ENCODE measurements at regions not wholly inside any gene's neighbourhood (a gene's known extent, or its start where the extent isn't known, plus 50 kb on each side); places are given as distances from the start of the nearest gene placed in this dataset.
A peak's percentile ranks its signal among the peaks of the same experiment; 100 is the strongest.

DNA sequence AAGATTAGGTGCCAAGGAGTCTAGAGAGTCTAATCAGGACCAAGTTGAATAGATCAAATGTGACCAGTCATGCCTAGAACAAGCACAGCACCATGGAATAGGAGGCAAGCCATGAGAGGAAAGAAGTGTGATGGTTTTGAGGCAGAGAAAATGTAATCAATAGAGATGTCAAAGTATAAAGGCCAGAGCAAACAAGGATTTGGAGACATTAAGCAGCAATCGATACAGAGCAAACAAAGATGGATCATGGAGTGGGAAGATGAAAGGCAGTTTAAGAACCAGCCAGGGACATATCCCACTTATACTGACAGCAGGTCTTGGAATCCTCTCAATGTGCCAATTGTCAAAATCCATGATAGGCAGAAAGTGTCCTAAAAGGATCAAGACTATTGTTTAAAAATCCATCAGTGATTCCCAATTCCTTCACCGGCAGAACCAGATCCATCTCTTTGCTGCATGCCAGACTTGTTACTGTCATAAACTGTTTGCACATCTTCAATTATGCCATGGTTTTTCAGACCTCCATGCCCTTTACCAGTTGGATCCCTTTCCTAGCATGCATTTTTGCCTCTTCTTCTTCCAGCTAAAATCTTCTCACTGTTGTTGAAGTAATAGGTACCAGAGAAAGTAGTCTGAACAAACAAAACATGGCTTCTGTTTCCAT is 520.7 kb upstream of the ARX start:
- Histone ChIP-seq H3K4me3 (no peak overlapping the region), H3K79me2 (ENCODE audit: control insufficient read depth, insufficient read depth, low read length) (no peaks in the 10 kb centered on the region), H3K9me3 (replicated peaks; ENCODE audit: control insufficient read depth, insufficient read depth, low read depth, low read length) (no peaks in the 10 kb centered on the region), H3K9me1 (ENCODE audit: control insufficient read depth, insufficient read depth, low read length) (no peaks in the 10 kb centered on the region), H3K27me3 (ENCODE audit: control insufficient read depth in 2 of 2, insufficient read depth in 2 of 2, low read length in 2 of 2) (no peaks in the 10 kb centered on the region), H3K4me1 (replicated peaks in 1 of 2; ENCODE audit: control insufficient read depth in 2 of 2, insufficient read depth in 2 of 2, low read length in 2 of 2) (no peaks in the 10 kb centered on the region), H3K4me2 (ENCODE audit: insufficient read depth, low read length) (no peak overlapping the region), H3K27ac (ENCODE audit: extremely low read depth, low read depth, low read length) (no peak overlapping the region), H2AFZ (ENCODE audit: low read depth, low read length) (no peak overlapping the region), H3K36me3 (ENCODE audit: control insufficient read depth, insufficient read depth, low read length) (no peaks in the 10 kb centered on the region), H3K9ac (ENCODE audit: insufficient read depth in 1 of 2, low read depth in 2 of 2, low read length in 2 of 2) (no peak overlapping the region), H4K20me1 (replicated peaks; ENCODE audit: control insufficient read depth, insufficient read depth, low read length) (no peaks in the 10 kb centered on the region)
- in situ Hi-C loops (cut with MboI), result no loop called here
- POLR2A ChIA-PET, result no interaction called here
- intact Hi-C loops (cut with micrococcal nuclease), result no loop called here
- no peak for FAIRE-seq
- no TSS peak for BruUV-seq (replicated peaks)
- TF ChIP-seq SPI1 (IDR thresholded peaks at IDR 0.05; ENCODE audit: borderline replicate concordance, low read depth, low read length) (no peak), RFX1 (IDR thresholded peaks at IDR 0.05) (peak; percentile 35; the same call in 1 of the 2 replicates)
- CTCF ChIA-PET (ENCODE audit: low intra/inter-chr PET ratio), result no interaction called here
- ATAC-seq, result no peak
- 0% methylated on average over 1 of the region's 2 CpGs for WGBS (ENCODE audit: insufficient coverage, low coverage, missing lambda C conversion rate)
- no peak for DNase-seq (ENCODE audit: extremely low read depth in 1 of 4, low spot score in 3 of 4)

DNA sequence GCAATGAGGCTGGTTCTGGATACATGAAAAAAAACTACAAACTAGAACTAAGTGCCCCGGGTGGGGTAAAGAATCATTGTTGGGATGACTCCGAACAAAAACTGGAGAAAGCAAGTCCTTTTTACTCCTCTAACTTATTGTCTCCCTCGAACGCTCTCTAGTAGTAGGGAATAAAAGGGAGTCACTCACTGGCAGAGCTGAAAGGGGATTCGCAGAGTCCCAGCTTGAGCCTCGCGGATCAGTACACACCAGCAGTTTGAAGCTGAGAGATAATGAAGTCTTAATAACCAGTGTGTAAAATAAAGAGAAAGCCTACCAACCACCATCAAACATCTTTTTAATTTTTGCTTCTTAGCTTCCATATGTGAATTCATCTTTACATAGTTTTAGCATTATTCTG is 521.9 kb upstream of the ARX start:
- no peak overlapping the region for H3K9ac ChIP-seq (ENCODE audit: insufficient read depth in 1 of 2, low read depth in 2 of 2, low read length in 2 of 2)
- BruUV-seq (replicated peaks), result no TSS peak
- H4K20me1 ChIP-seq (replicated peaks; ENCODE audit: control insufficient read depth, insufficient read depth, low read length), result no peaks in the 10 kb centered on the region
- H2AFZ ChIP-seq (ENCODE audit: low read depth, low read length), result no peak overlapping the region
- H3K27ac ChIP-seq (ENCODE audit: extremely low read depth, low read depth, low read length), result no peak overlapping the region
- no peaks in the 10 kb centered on the region for H3K79me2 ChIP-seq (ENCODE audit: control insufficient read depth, insufficient read depth, low read length)
- H3K9me3 ChIP-seq (replicated peaks; ENCODE audit: control insufficient read depth, insufficient read depth, low read depth, low read length), result no peaks in the 10 kb centered on the region
- WGBS (ENCODE audit: insufficient coverage, low coverage, missing lambda C conversion rate), result 0% methylated on average over 7 of the region's 7 CpGs
- no peaks in the 10 kb centered on the region for H3K4me1 ChIP-seq (replicated peaks in 1 of 2; ENCODE audit: control insufficient read depth in 2 of 2, insufficient read depth in 2 of 2, low read length in 2 of 2)
- intact Hi-C loops (cut with micrococcal nuclease), result no loop called here
- ChIA-PET POLR2A (no interaction called here), CTCF (ENCODE audit: low intra/inter-chr PET ratio) (no interaction called here)
- DNase-seq (ENCODE audit: extremely low read depth in 1 of 4, low spot score in 3 of 4), result no peak
- no peaks in the 10 kb centered on the region for H3K27me3 ChIP-seq (ENCODE audit: control insufficient read depth in 2 of 2, insufficient read depth in 2 of 2, low read length in 2 of 2)
- no peak overlapping the region for H3K4me2 ChIP-seq (ENCODE audit: insufficient read depth, low read length)
- no peak overlapping the region for H3K4me3 ChIP-seq
- in situ Hi-C loops (cut with MboI), result no loop called here
- H3K36me3 ChIP-seq (ENCODE audit: control insufficient read depth, insufficient read depth, low read length), result no peaks in the 10 kb centered on the region
- no peaks in the 10 kb centered on the region for H3K9me1 ChIP-seq (ENCODE audit: control insufficient read depth, insufficient read depth, low read length)
- no peak for ATAC-seq
- no peak for FAIRE-seq
- TF ChIP-seq ZNF584 (CRISPR knock-in tag; IDR thresholded peaks at IDR 0.05; ENCODE audit: low read depth), result no peak
- no peak for TF ChIP-seq ZNF778 (CRISPR knock-in tag; IDR thresholded peaks at IDR 0.05)
- TF ChIP-seq HDAC6 (IDR thresholded peaks at IDR 0.05; ENCODE audit: low read depth, low read length), result no peak
- no peak for TF ChIP-seq ZEB2 (IDR thresholded peaks at IDR 0.05)
- no peak for TF ChIP-seq MTA3 (IDR thresholded peaks at IDR 0.05; ENCODE audit: borderline replicate concordance)
- no peak for TF ChIP-seq DNMT1 (IDR thresholded peaks at IDR 0.05)
- no peak for TF ChIP-seq MTA1 (IDR thresholded peaks at IDR 0.05; ENCODE audit: borderline replicate concordance)
- no peak for TF ChIP-seq XRCC4 (IDR thresholded peaks at IDR 0.05; ENCODE audit: extremely low read depth, insufficient read depth, insufficient read length)
- TF ChIP-seq, protein P1, sequence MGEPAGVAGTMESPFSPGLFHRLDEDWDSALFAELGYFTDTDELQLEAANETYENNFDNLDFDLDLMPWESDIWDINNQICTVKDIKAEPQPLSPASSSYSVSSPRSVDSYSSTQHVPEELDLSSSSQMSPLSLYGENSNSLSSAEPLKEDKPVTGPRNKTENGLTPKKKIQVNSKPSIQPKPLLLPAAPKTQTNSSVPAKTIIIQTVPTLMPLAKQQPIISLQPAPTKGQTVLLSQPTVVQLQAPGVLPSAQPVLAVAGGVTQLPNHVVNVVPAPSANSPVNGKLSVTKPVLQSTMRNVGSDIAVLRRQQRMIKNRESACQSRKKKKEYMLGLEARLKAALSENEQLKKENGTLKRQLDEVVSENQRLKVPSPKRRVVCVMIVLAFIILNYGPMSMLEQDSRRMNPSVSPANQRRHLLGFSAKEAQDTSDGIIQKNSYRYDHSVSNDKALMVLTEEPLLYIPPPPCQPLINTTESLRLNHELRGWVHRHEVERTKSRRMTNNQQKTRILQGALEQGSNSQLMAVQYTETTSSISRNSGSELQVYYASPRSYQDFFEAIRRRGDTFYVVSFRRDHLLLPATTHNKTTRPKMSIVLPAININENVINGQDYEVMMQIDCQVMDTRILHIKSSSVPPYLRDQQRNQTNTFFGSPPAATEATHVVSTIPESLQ (CRISPR knock-in tag; IDR thresholded peaks at IDR 0.05), result no peak

Measured in K562 (cell line).